Omental fat pad (tissue), 3 donors: ENCODE measurements at regions not wholly inside any gene's neighbourhood (a gene's known extent, or its start where the extent isn't known, plus 50 kb on each side); places are given as distances from the start of the nearest gene placed in this dataset.

Experiments
- ATAC-seq: fragments of 150-250 bp; one replicate; pipeline ENCODE4 v1.9.1; 2016; ENCODE audit warnings: mild to moderate bottlenecking, moderate library complexity; ENCODE audit not compliant: low FRiP score
- DNase-seq: peaks from one replicate; pipeline ENCODE4 v3.0.0-alpha.2; 2019; ENCODE audit warnings: low spot score
- TF ChIP-seq, protein P1 (sequence below), 3 donors: fragments of 450-650 bp; IDR thresholded peaks; one replicate each; pipeline ENCODE4 v1.5.1; 2016 to 2017; ENCODE audit warnings: antibody characterized with exemption in 3 of 3, mild to moderate bottlenecking in 3 of 3, moderate library complexity in 2 of 3

DNA sequence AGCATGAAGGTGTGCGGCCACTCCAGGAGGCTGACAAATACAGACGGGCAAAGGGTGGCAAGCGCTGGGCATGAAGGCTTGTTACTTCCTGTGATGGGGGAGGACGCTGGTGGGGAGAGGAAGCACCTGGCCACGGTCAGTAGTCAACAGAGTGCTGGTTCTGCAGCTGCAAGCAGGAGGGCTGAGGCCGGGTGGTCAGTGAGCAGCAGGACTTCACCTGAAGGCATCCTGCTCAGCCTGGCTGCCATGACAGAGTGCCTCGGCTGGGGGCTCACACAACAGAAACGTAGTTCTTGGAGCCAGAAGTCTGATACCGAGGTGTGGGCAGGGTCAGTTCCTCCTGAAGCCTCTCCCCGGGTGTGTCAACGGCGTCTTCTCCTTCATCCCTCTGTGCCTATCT lies 118.6 kb upstream of the IRX4 start:
- ATAC-seq = no peak

DNA sequence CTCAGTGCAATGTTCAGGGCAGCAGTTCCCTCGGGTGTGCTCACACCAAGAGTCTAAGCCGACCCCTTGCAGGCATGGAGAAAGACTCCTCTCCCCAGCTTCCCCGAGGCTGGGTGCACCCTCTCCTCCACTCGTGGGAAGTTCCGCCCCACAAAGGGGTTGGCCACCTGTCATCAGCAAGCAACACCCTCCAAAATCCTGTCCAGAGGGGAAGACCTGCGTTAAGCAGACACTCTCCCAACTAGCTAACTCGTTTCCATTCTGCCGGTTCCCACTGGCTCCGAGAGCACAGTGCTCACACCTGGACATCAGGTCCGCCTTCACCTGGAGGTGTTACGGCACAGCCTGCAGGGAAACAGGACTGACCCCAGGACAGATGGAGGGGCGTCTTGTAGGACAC lies 117.9 kb upstream of the IRX4 start:
- no peak for ATAC-seq
- TF ChIP-seq, protein P1, sequence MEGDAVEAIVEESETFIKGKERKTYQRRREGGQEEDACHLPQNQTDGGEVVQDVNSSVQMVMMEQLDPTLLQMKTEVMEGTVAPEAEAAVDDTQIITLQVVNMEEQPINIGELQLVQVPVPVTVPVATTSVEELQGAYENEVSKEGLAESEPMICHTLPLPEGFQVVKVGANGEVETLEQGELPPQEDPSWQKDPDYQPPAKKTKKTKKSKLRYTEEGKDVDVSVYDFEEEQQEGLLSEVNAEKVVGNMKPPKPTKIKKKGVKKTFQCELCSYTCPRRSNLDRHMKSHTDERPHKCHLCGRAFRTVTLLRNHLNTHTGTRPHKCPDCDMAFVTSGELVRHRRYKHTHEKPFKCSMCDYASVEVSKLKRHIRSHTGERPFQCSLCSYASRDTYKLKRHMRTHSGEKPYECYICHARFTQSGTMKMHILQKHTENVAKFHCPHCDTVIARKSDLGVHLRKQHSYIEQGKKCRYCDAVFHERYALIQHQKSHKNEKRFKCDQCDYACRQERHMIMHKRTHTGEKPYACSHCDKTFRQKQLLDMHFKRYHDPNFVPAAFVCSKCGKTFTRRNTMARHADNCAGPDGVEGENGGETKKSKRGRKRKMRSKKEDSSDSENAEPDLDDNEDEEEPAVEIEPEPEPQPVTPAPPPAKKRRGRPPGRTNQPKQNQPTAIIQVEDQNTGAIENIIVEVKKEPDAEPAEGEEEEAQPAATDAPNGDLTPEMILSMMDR (IDR thresholded peaks at IDR 0.05) = no peak
- no peak for DNase-seq

More for the DNA sequence above, 118.6 kb upstream of the IRX4 start:
- TF ChIP-seq, protein P1 (IDR thresholded peaks at IDR 0.05) = no peak
- DNase-seq = no peak

DNA sequence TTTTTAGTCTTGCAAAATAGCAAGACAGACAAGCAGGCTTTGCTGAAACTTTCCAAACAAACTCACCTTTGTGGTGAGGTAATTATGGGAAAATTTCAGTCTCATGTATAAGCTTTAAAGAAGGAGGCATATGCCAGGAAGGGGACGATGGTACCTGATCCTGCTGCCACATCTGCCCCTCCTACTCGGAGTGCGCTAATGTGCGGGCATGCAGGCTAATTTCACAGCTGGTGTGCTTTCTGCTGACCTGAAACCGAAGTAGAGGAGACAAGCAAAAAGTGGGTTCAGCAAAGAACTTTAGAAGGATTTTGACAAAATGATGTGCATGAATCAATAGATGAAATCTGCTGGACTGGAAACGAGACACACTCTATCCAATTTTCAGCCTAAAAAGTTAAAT lies 117.1 kb upstream of the IRX4 start:
- no peak for DNase-seq
- ATAC-seq = no peak
- TF ChIP-seq, protein P1 (IDR thresholded peaks at IDR 0.05) = no peak

DNA sequence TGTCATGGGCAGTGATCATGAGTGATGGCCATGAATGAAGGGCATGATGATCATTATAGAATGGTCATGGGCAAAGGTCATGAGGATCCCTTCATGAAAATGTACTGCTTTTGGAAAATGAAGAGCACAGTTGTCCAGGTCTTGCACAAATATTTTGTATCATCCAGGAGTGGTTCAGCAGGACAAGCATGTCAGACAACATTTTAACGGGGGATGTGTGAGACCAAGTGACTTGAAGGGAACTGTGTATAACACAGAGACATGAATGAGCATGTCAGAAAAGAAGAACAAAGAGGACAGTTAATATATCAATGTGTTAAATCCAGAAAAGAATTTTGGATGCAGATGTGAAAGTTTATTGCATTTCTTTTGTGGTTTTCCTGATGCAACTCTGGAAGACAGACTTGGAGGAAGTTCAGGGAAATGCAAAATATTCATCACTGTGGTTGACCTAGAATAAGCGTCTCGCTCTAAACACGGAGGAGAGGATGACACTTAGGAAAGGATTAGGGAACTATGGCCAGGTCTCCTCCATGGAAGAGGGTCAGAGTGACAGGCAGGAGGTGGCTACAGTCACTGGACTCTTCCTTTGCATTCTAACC lies 116.1 kb upstream of the IRX4 start:
- ATAC-seq (no peak), DNase-seq (no peak)
- TF ChIP-seq, protein P1 (IDR thresholded peaks at IDR 0.05) = no peak

DNA sequence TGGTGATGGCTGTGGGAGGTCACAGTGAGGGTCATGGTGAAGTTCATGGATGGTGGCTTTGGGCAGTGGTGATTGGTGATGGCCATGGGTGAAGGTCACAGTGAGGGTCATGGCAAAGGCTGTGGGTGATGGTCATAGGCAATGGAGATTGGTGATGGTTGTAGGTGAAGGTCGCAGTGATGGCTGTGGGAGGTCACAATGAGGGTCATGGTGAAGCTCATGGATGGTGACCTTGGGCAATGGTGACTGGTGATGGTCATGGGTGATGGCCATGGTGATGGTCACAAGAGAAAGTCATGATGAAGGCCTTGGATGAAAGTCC lies 115.6 kb upstream of the IRX4 start:
- no peak for ATAC-seq
- DNase-seq = no peak
- TF ChIP-seq, protein P1 (IDR thresholded peaks at IDR 0.05) = no peak

DNA sequence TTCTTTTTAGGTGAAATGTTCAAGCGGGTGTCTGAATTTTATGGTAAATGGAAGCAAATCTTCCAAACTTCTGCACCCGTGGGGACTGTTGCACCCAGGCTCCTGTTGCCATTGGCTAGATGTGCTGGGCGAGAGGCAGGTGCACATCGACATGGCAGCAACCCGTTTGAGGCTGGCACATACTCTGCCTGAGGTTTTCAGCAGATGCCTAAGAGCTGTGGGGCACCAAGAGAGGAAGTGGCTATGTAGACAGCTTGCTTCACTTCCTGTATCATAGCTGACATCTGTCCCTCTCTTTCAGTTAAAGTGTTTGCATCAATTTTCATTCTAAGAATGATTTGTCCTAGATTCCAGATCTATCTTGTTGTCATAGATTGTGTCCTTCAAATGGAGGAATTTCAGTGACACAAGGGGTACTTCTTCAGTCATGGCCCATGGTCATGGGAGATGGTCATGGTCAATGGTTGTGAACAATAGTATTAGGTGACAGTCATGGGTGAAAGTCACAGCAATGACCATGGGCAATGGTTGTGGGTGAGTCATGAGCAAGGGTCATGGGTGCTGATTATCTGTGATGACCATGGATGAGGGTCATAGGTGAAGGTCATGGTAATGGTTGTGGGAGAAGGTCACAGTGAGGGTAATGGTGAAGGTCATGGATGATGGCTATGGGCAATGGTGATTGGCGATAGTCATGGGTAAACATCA lies 115.1 kb upstream of the IRX4 start:
- DNase-seq (no peak), ATAC-seq (peak; percentile 37)

More for the DNA sequence above, 115.1 kb upstream of the IRX4 start:
- TF ChIP-seq, protein P1 (IDR thresholded peaks at IDR 0.05) = no peak
